OCI-LY1 (cell line): ENCODE measurements at regions not wholly inside any gene's neighbourhood (a gene's known extent, or its start where the extent isn't known, plus 50 kb on each side); places are given as distances from the start of the nearest gene placed in this dataset.

Experiments
- H2AFZ ChIP-seq: fragments of 200-600 bp; sonication (generic), shearing (Covaris generic); 2 replicates; pipeline ENCODE4 v1.6.0; 2014; ENCODE audit warnings: antibody characterized with exemption, mild to moderate bottlenecking, low read length
- H3F3A ChIP-seq: fragments of 200-600 bp; sonication (generic), shearing (Covaris generic); 2 replicates; pipeline ENCODE4 v1.6.0; 2014; ENCODE audit warnings: mild to moderate bottlenecking, antibody characterized with exemption, low read length, moderate library complexity; ENCODE audit not compliant: insufficient read depth
- H3K27ac ChIP-seq: fragments of 200-600 bp; sonication (generic); 2 replicates; pipeline ENCODE4 v1.5.1; 2014; ENCODE audit warnings: low read length, mixed run types, mild to moderate bottlenecking, low read depth; ENCODE audit not compliant: poor library complexity, severe bottlenecking
- H3K27me3 ChIP-seq: fragments of 200-600 bp; sonication (generic); 2 replicates; pipeline ENCODE4 v1.6.0; 2014; ENCODE audit warnings: antibody characterized with exemption, mild to moderate bottlenecking, low read length, moderate library complexity; ENCODE audit not compliant: insufficient read depth
- H3K36me3 ChIP-seq: fragments of 200-600 bp; sonication (generic); 2 replicates; pipeline ENCODE4 v1.6.1; 2014; ENCODE audit warnings: mild to moderate bottlenecking, antibody characterized with exemption, low read length, moderate library complexity, mixed read lengths; ENCODE audit not compliant: insufficient read depth
- H3K4me1 ChIP-seq: fragments of 200-600 bp; sonication (generic); 2 replicates; pipeline ENCODE4 v1.5.1; 2014; ENCODE audit warnings: mild to moderate bottlenecking, low read length, moderate library complexity; ENCODE audit not compliant: insufficient read depth, severe bottlenecking
- H3K4me2 ChIP-seq: fragments of 200-600 bp; sonication (generic), shearing (Covaris generic); 2 replicates; pipeline ENCODE4 v1.6.1; 2014; ENCODE audit warnings: low read length
- H3K4me3 ChIP-seq: fragments of 200-600 bp; sonication (generic); 2 replicates; pipeline ENCODE4 v1.5.1; 2014; ENCODE audit warnings: low read length, low read depth, mild to moderate bottlenecking, mixed read lengths; ENCODE audit not compliant: poor library complexity, severe bottlenecking
- H3K79me2 ChIP-seq: fragments of 200-600 bp; shearing (Covaris generic); 2 replicates; pipeline ENCODE4 v1.6.1; 2016; ENCODE audit warnings: mixed run types, low read length, mixed read lengths; ENCODE audit not compliant: insufficient read depth
- H3K9ac ChIP-seq: fragments of 200-600 bp; sonication (generic), shearing (Covaris generic); 2 replicates; pipeline ENCODE4 v1.6.1; 2014; ENCODE audit warnings: mild to moderate bottlenecking, low read length, mixed read lengths
- H3K9me2 ChIP-seq: fragments of 200-600 bp; sonication (generic), shearing (Covaris generic); 2 replicates; pipeline ENCODE4 v1.6.1; 2014; ENCODE audit warnings: low read depth, mild to moderate bottlenecking, low read length, mixed read lengths
- H3K9me3 ChIP-seq: fragments of 200-600 bp; shearing (Covaris generic); 2 replicates; pipeline ENCODE4 v1.6.1; 2014; ENCODE audit warnings: low read length, mixed read lengths
- H4K20me1 ChIP-seq: fragments of 200-600 bp; sonication (generic), shearing (Covaris generic); 2 replicates; pipeline ENCODE4 v1.6.0; 2016; ENCODE audit warnings: mild to moderate bottlenecking, low read length; ENCODE audit not compliant: insufficient read depth
- CTCF ChIP-seq: fragments of 200-600 bp; sonication (generic), shearing (Covaris generic); IDR thresholded peaks from 2 replicates; pipeline ENCODE4 v1.5.1; 2017; ENCODE audit warnings: mild to moderate bottlenecking, antibody characterized with exemption, low read length, moderate library complexity, mixed read lengths
- EZH2 ChIP-seq: fragments of 200-600 bp; sonication (generic), shearing (Covaris generic); IDR thresholded peaks from 2 replicates; pipeline ENCODE4 v1.8.0; 2017; ENCODE audit warnings: borderline replicate concordance, mixed run types, mild to moderate bottlenecking, antibody characterized with exemption, low read length, moderate library complexity, mixed read lengths

DNA sequence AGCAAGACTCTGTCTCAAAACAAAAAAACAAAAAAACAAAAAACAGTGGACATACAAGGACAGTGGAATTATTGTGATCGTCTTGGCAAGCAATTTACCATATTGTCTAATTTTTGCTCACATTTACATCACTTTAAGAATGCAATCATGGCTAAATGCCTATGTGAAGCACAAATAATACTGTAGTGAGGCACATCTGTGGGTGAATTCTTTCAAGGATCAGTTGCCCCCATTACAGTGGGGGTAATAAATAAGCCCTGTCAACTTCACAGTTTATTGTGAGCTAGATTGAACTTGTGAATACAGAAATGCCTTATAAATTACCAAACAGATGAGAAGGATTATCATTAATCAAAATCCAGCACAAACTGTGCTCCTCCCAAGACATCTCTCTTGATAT, 150.2 kb upstream of the PAPPA start:
- no peaks in the 10 kb centered on the region for H3K79me2 ChIP-seq
- H3K4me2 ChIP-seq = no peak overlapping the region
- no peak overlapping the region for H3K27ac ChIP-seq
- no peaks in the 10 kb centered on the region for H4K20me1 ChIP-seq
- H3K9me2 ChIP-seq = no peaks in the 10 kb centered on the region
- no peak overlapping the region for H2AFZ ChIP-seq
- no peaks in the 10 kb centered on the region for H3K4me1 ChIP-seq
- H3K9ac ChIP-seq = no peak overlapping the region
- H3F3A ChIP-seq = no peaks in the 10 kb centered on the region
- H3K9me3 ChIP-seq = no peaks in the 10 kb centered on the region
- no peaks in the 10 kb centered on the region for H3K27me3 ChIP-seq
- H3K4me3 ChIP-seq = no peak overlapping the region
- TF ChIP-seq CTCF (no peak), EZH2 (no peak)
- H3K36me3 ChIP-seq = no peaks in the 10 kb centered on the region

GRCh38 chr9:116005205-116005604, 148.4 kb upstream of the PAPPA start:
- H3K27me3 ChIP-seq = no peaks in the 10 kb centered on the region
- no peak for TF ChIP-seq CTCF
- no peak for TF ChIP-seq EZH2
- H3K9me3 ChIP-seq = no peaks in the 10 kb centered on the region
- no peaks in the 10 kb centered on the region for H3K36me3 ChIP-seq
- H4K20me1 ChIP-seq = no peaks in the 10 kb centered on the region
- H3K27ac ChIP-seq = no peak overlapping the region
- no peak overlapping the region for H2AFZ ChIP-seq
- no peak overlapping the region for H3K4me3 ChIP-seq
- H3F3A ChIP-seq = no peaks in the 10 kb centered on the region
- H3K79me2 ChIP-seq = no peaks in the 10 kb centered on the region
- H3K4me1 ChIP-seq = no peaks in the 10 kb centered on the region
- no peak overlapping the region for H3K9ac ChIP-seq
- H3K4me2 ChIP-seq = no peak overlapping the region
- H3K9me2 ChIP-seq = no peaks in the 10 kb centered on the region

- no peak overlapping the region for H2AFZ ChIP-seq
These were observed 145.8 kb upstream of the PAPPA start for GRCh38 chr9:116007824-116008223.

More at GRCh38 chr9:116007824-116008223, 145.8 kb upstream of the PAPPA start:
- H3K27ac ChIP-seq = no peak overlapping the region
- no peak overlapping the region for H3K9ac ChIP-seq
- H3F3A ChIP-seq = no peaks in the 10 kb centered on the region
- H3K9me3 ChIP-seq = no peaks in the 10 kb centered on the region
- H3K4me2 ChIP-seq = no peak overlapping the region
- H3K36me3 ChIP-seq = no peaks in the 10 kb centered on the region
- no peaks in the 10 kb centered on the region for H4K20me1 ChIP-seq
- H3K9me2 ChIP-seq = no peaks in the 10 kb centered on the region
- TF ChIP-seq EZH2 = no peak
- TF ChIP-seq CTCF = no peak
- H3K4me3 ChIP-seq = no peak overlapping the region
- no peaks in the 10 kb centered on the region for H3K27me3 ChIP-seq
- H3K79me2 ChIP-seq = no peaks in the 10 kb centered on the region
- H3K4me1 ChIP-seq = no peaks in the 10 kb centered on the region
